HG03432 (cell line): ENCODE measurements at regions not wholly inside any gene's neighbourhood (a gene's known extent, or its start where the extent isn't known, plus 50 kb on each side); places are given as distances from the start of the nearest gene placed in this dataset.

Experiments used
- ATAC-seq: cut with Tn5 transposase; IDR thresholded peaks from one replicate; pipeline ENCODE4 v1.9.1; 2021; ENCODE audit warnings: mild to moderate bottlenecking, moderate library complexity; ENCODE audit not compliant: unreplicated experiment

GRCh38 chr2:2935445-2936149 is 442.0 kb downstream of the EIPR1 start:
- ATAC-seq: no peak

GRCh38 chr2:2933426-2933825 is 444.2 kb downstream of the EIPR1 start:
- ATAC-seq: no peak

DNA sequence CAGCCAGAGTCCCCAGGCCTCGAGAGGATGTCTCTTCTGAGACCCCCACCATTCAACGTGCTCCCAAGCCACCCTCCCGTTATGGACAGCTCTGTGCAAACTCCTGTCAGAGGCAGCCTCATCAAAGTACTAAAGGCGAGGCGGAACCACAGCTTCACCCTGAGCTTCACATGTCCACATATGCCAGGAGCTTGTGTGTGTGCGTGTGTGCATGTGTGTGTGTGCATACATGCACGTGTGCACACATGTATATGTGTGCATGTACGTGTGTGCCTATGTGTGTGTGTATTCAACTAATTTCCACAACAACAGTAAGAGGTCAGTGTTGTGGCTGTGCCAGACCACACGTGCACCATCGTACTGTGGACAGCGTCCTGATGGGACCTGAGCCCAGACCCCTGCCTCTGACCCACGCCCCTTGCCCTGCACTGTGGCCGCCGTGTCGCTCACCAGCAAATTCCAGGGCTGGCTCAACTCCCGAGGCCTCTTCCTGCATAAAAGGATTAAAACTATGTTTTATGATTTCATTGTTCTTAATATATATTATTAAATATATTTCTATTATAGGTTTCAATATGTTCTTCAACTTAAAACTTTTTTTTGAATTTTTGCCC is 444.8 kb downstream of the EIPR1 start:
- ATAC-seq: no peak

DNA sequence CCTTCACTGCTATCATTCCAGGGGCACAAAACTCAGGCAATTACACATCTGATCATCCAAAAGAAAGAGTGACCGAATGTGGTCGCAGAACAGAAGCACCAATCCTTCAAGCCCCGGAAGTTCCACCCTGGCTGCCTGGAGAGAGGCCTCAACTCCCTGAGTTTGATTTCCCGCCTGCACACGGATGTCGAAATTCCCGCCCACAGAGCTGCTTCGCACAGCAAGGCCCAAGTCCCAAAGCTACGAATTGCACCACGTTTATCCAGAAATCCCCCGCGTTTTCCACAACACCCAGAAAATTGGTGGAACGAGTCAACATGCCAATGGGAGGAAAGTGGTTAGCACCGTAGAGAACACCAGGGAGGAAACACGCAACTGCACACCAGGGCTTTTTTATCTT is 445.4 kb downstream of the EIPR1 start:
- ATAC-seq: no peak

DNA sequence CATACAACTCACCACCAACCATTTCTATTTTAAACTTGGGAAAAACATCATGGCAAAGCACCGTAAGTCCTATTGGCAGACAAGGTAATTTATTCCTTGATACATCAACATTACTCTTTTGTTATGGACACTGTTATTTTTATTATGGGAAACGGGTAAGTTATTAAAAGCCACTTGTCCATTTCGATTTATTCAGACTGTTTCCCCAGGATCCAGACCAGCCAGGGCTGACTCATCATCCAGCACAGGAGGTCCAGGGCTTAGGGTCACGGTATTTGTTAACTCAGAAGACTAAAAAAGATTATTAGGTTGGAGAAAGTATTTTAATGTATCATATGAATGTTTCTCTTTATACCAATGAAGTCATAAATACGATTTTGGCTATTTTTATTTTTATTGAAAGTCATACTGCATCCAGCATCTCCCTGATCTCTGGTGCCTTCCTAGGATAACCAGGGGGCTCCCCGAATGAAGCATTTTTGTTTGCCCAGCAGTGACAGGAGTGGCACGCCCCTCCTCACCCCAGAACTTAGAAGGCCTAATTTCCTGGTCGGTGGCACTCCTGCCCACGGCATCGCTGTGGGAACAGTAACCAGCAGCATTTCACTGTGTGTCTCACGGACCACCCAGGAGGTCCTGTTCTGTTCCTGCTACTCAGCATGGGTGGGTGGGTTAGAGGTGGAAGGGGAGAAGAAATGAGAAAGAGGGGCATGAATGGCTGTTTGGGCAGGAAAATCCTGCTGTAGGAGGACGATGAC is 446.1 kb downstream of the EIPR1 start:
- no peak for ATAC-seq

- no peak for ATAC-seq
Observed at GRCh38 chr2:2930841-2931240, 446.8 kb downstream of the EIPR1 start.

DNA sequence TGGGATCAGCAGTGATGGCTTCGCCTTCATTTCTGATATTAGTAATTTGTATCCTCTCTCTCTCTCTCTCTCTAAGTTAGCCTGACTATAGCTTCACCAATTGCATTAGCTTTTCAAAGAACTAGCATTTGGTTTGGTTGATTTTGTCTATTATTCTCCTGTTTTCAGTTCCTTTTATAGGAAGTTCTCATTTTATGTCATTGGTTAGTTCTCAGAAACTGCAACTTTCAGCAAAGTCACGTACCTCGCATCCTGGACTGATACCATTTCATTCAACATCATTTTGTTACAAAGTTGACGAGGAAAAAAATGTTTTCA is 450.8 kb downstream of the EIPR1 start:
- ATAC-seq: peak; percentile 50

- ATAC-seq: peak; percentile 87
Observed at GRCh38 chr2:2926009-2926857, 451.4 kb downstream of the EIPR1 start.

DNA sequence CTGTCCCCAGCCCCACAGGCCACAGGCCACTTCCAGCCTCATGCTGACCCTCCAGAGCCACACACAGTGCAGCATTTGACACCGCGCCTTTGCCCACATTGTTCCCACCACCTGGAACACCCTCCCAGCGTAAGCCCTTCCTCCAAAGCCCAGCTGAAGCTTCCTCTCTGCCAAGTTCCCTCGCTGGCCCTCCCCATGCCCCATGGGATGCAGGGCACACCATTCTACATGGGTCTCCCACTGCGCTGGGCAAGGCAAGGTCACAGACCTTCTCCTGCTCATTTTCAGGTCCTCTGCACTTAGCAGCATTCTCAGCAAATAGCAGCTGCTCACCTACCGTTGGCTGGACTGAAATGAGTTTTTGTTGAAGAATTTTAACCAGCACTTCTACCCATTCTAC is 455.5 kb downstream of the EIPR1 start:
- no peak for ATAC-seq

- no peak for ATAC-seq
Observed at GRCh38 chr2:2921011-2921720, 456.5 kb downstream of the EIPR1 start.

DNA sequence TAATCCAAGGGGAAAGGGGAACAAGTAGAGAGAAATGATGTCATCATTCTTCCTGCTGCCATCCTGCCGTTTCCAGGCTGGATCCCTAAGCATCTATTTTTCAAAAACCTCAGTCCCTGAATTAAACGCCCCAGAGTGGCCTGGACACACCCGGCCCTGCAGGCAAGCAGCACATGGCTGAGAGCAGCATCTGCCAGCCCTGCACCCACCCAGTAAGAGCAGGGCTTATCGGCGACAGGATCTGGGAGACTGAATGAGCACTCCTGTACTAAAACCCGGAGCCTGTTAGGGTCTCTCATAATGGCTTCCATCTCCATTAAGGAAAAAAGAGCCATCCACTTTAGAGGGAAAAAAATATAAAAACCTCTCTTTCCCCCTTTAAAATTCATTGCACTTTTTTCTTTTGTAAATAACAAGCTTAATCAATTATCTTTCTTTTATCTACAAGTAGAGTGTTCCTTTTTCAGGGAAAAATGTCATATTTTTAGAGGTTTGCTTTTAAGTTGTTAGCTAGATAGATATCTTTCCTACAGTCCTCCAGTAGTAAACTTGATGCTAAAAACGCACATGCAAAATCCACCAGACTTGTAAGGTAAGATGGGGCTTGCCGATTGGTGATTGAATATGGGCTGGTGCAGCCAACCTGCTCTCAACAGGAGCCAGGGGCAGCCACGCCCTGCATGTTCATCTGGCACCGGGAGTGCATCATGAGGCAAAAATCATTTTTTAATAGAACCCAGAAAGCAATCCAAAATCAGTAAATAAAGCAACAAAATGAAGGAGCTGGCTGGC is 457.8 kb downstream of the EIPR1 start:
- ATAC-seq: no peak

DNA sequence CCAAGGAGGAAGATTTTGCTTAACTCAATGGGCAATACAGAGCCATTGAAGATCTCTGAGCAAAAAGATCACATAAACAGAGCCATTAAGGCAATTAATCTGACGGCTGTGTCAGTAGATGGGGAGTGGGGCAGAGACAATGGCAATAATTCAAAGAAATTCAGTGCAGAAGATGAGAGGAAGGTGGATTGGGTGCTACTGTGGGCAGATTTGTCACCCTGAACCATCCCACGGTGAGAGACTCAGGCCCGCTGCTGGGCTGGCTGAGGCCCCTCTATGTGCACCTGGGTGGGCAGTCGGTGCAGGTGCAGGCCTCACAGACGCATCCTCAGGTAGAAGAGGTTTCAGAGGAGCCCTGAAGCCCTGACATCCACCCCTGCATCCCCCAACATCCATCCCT is 458.6 kb downstream of the EIPR1 start:
- ATAC-seq: no peak

- ATAC-seq: no peak
Observed at GRCh38 chr2:2916621-2917020, 461.0 kb downstream of the EIPR1 start.

- ATAC-seq: no peak
Observed at GRCh38 chr2:2914252-2914651, 463.4 kb downstream of the EIPR1 start.

- ATAC-seq: no peak
Observed at GRCh38 chr2:2913601-2914120, 464.0 kb downstream of the EIPR1 start.

DNA sequence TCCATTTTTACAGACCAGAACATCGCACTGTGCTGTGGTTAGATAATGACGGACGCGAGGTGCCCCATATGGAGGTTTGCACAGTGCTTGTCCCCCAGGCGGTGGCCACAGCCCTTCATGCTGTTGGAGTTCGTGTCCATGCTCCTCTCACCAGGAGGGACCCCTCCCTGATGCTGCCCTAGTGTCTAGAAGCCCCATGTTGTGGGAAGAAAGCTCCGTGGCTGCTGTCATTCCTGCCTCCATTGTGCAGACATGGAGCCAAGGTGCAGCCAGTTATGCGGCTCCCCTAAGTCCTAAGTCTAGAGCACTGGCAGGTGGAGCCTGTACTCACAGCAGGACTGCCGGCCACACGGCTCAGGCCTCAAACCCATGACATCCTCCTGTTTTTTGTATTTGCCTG is 464.9 kb downstream of the EIPR1 start:
- no peak for ATAC-seq

DNA sequence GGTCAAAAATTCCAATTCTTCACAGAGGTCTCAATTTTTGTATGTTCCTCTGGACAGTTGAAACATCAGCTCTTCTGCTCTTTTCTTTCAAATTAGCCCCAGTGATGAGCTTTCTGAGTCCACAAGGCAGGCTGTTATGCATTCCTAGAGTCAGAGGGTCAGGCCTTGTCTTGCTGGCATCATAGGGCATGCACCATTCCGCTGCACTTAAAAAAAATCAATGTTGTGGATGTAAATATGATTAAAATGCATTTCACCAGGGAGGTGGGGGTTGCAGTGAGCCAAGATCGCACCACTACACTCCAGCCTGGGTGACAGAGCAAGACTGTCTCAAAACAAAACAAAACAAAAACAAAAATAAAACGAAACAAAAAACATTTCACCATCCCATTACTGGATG is 465.3 kb downstream of the EIPR1 start:
- ATAC-seq: no peak

DNA sequence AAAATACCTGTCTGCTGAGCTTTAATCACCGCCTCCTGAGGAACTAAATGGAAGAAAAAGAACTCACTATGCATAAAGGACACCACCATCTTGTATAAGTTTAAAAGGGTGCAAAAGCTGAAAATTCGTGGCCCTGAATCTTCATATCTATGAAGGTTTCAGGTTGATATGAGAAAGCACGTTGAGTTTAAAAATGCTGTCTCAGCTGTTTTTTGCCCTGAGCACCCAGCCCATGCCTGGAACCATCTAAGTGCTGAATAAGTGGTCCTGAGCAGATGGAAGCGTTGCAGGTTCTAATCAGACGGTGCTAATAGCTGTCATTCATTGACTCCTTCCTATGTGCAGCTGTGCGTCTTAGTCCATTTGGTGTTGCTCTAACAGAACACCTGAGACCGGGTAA is 467.4 kb downstream of the EIPR1 start:
- ATAC-seq: no peak

GRCh38 chr2:2909086-2910035 is 468.3 kb downstream of the EIPR1 start:
- no peak for ATAC-seq
